GM21786 (cell line): ENCODE measurements at regions not wholly inside any gene's neighbourhood (a gene's known extent, or its start where the extent isn't known, plus 50 kb on each side); places are given as distances from the start of the nearest gene placed in this dataset.
"Not testable (repeated sequence)": the region's sequence is repeated elsewhere in the genome, so short reads cannot be mapped to it uniquely, and the experiment has no call there.

Experiments
- ATAC-seq: cut with Tn5 transposase; IDR thresholded peaks from one replicate; pipeline ENCODE4 v1.9.1; 2021; ENCODE audit not compliant: unreplicated experiment

GRCh38 chr5:52603778-52604554, 183.8 kb upstream of the ITGA1 start:
- ATAC-seq = no peak

- ATAC-seq = no peak
Observed at GRCh38 chr5:52605317-52606313, 182.1 kb upstream of the ITGA1 start.

DNA sequence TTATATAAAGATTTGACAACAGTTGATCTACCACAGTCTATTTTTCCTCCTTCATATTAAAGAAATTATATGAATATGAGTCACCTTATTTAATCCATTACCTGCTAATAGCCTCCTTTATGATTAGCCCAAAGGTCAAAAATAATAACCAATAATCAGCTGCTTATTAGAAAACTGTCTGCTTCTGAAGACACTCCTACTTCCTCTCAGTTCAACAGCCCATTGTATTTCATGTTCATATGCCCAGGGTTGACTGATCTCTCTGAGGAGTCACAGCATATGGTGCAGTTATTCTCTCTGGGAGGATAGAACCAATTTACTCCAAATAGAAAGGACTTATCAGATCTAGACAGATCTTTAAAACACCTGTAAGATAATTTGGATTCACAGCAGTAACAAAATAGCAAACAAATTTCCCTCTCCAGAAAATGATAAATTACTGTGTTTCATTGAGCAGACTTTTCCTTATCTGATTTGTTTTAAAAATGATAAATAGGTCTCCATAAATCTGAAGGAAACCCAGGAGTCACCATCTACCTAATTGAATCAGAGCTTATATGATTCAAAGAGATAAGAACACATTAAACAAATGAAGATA, 180.4 kb upstream of the ITGA1 start:
- no peak for ATAC-seq

DNA sequence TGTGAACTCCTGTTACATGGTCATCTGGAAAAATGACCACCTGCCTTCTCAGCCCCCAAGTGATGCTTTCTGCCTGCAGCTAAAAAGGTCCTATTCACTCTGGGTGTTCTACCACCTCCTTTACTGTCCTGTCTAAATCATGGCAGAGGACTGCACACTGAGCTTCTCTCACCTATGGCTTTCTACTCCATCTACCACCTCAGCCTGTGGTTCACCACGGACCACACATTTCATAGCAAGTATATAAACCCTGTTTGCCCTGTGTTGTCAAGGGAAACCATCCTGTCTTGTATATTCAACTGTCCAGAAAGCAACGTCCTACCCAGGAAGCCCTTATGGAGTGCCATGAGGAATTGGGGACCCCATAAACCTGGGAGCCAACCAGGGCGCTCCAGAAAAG, 167.4 kb upstream of the ITGA1 start:
- ATAC-seq = no peak

DNA sequence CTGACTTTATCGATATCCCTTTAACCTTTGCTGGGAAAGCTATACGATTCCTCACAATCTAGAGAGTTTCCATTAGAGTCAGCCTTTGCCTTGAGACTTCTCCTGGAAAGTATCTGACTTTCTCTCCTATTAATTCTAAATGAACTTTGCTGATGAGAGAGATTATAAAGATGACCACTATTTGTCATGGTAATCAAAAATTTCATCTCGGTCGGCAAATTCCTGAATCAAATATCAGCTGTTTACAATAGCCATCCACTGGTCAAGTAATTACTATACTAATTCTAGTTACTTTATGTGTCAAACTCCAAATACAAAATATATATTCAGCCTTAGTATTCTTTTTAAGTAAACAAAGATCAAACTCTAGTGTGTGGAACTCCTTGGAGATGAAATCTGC, 164.4 kb upstream of the ITGA1 start:
- no peak for ATAC-seq

DNA sequence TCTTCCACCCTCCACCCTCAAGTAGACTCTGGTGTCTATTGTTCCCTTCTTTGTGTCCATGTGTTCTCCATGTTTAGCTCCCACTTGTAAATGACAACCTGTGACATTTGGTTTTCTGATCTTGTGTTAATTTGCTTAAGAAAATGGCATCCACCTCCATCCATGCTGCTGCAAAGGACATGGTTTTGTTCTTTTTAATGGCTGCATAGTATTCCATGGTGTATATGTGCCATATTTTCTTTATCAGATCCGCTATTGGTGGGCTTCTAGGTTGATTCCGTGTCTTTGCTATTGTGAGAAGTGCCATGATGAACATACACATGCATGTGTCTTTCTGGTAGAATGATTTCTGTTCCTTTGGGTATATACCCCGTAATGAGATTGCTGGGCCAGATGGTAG, 163.4 kb upstream of the ITGA1 start:
- no peak for ATAC-seq

GRCh38 chr5:52626312-52626711, 161.4 kb upstream of the ITGA1 start:
- no peak for ATAC-seq

- ATAC-seq = no peak
Observed at GRCh38 chr5:52627740-52628139, 160.0 kb upstream of the ITGA1 start.

- ATAC-seq = no peak
Observed at GRCh38 chr5:52632281-52632680, 155.4 kb upstream of the ITGA1 start.

- ATAC-seq = not testable (repeated sequence)
Observed at GRCh38 chr5:52634171-52634570, 153.5 kb upstream of the ITGA1 start.

DNA sequence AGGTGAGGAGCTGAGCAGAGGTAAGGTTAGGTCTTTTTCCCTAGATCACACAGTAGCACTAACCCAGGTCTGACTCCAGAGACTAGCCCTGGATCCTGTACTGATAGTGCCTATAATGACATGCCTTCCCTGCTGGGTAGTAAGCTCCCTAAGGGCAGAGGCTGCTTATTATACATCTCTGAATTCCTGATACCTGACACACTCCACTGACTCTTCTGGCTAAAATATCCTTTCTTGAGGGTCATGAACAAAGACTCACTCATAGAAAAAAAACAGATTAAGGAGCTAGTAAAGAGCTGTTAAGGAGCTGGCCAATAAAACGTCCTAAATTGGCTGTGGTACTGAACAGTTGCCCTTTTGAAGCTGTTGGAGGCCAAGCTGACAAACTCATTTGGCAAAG, 149.0 kb upstream of the ITGA1 start:
- no peak for ATAC-seq

- no peak for ATAC-seq
Observed at GRCh38 chr5:52648726-52649125, 139.0 kb upstream of the ITGA1 start.

GRCh38 chr5:52655163-52655562, 132.6 kb upstream of the ITGA1 start:
- no peak for ATAC-seq

- no peak for ATAC-seq
Observed at GRCh38 chr5:52656569-52657246, 131.0 kb upstream of the ITGA1 start.

DNA sequence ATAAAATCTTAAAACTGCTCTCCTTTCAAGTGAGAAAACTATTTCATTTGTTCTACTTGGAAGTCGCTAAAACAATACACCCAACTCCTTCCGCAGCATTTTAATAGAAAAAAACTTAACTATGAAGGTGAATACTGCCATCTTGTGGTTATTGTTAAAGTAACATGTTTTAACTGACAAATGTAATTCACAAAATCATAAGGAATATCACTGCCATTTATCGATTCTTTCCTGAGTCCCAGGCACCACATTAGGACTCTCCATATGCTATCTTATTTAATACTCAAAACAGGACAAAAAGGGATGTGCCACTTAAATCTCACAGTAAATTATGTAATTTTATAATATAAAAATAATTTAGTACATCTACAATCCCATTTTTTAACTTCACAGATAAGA, 130.5 kb upstream of the ITGA1 start:
- no peak for ATAC-seq

GRCh38 chr5:52658246-52658645, 129.5 kb upstream of the ITGA1 start:
- no peak for ATAC-seq

- ATAC-seq = no peak
Observed at GRCh38 chr5:52660621-52661020, 127.1 kb upstream of the ITGA1 start.

DNA sequence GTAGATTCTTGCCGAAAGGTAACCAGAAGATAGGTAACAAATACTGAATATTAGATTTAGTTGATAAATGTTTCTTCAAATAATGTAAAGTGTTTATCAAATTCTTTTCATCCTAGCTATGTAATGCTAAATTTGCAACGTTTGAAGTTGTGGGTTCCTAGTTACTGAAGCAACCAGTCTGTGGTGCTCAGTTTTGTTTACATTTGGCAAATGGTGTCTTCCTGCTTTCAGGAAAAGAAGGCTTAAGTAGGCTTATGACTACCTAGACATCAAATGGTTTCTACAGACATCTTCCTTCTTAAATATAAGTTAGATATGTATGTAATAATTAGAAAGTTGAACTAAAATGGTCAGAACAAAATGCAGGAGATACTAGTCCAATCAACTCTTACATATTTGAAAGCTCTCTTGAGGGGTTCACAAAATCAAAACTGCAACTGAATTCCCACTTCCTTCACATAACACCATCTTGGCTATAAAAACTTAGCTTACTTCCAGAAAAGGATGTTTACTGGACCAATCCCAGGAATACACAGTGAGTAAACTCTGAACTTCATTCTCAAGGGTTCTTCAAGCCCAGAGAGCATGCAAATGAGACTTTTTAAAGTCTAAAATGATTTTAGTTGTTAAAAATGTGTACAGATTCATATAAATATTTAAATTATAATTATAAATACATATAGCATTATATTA, 125.7 kb upstream of the ITGA1 start:
- no peak for ATAC-seq

- ATAC-seq = no peak
Observed at GRCh38 chr5:52665559-52665958, 122.2 kb upstream of the ITGA1 start.

- no peak for ATAC-seq
Observed at GRCh38 chr5:52668139-52668538, 119.6 kb upstream of the ITGA1 start.
